GM21447 (cell line): ENCODE measurements at regions not wholly inside any gene's neighbourhood (a gene's known extent, or its start where the extent isn't known, plus 50 kb on each side); places are given as distances from the start of the nearest gene placed in this dataset.

ENCODE experiments used
- ATAC-seq: cut with Tn5 transposase; IDR thresholded peaks from one replicate; pipeline ENCODE4 v1.9.1; 2021; ENCODE audit not compliant: unreplicated experiment

DNA sequence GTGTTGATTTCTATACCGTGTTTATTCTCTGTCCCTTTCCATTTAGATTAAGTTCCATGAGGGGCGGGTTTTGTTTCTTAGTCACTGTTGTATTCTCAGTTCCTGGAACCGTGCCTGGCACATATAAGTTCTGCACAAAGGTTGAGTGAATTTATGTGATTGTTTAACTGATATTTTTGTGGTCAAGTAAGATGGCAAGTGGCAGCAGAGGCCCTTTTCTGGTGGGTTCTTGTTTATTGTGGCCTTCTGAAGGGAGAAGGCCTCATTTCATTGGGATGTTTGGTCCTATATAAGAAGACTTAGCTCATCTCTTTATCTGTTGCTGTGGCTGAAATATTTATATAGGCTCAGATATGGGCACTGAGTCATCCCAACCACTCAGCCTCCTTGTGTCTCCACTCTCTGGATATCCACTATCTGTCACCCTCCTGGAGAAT lies 262.5 kb downstream of the PSAT1 start:
- no peak for ATAC-seq

DNA sequence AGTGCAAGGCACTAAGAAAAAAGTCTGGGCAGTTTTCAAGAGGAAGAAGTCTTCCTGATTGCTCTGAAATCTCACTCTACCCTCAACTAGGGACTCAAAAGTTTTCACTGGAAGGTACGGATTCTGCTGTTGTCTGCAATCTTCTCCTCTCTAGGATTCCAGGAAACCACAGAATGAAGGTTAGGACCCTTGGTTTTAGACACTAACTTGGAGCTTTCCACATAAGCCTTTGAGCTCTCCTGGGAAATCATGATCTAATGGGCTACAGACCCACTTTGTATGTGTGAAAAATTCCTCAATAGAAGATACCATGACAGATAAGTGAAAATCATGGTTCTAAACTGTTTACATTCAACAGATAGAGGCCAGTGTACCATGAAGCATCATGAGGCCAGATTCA lies 265.1 kb downstream of the PSAT1 start:
- ATAC-seq = no peak

DNA sequence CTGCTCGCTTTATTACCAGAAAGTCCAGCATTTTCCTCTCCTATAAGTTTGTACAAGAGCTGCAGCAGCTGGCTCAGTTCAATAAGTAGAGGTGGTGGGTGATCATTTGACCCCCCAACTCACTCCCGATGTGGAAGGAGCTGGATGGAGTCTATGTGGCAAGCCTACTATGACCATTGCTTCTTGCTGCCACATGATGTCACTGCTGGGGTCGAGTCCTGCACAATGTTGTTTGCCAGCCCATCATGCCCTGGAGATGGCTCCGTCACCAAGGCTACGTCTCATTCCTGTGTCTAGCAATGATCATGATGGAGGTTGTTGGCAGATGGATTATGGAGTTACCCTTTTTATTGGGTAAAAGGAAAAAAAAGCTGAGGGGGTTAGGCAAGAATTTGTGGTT lies 266.3 kb downstream of the PSAT1 start:
- no peak for ATAC-seq

GRCh38 chr9:78565481-78565880 lies 268.6 kb downstream of the PSAT1 start:
- ATAC-seq = no peak

DNA sequence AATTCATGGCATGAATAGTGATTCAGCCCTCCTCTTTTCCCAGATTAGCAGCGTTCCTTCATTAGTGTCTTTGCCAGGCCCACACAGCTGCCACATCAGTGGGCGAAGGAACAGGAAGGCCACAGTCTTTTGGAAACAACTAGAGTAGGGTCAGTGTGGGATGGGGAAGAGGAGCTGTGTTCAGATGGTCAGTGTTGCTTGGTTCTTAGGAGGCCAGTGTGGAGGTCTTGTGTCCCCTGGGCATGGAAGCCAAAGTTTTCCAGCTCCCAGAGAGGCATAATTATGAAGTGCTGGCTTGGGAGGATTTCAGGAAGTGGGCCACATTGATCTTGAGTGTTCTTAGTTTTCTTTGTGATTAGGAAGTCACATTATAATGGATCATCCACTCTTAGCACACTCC lies 269.6 kb downstream of the PSAT1 start:
- ATAC-seq = no peak

- ATAC-seq = no peak
Measured at GRCh38 chr9:78566948-78567675, 270.2 kb downstream of the PSAT1 start.

DNA sequence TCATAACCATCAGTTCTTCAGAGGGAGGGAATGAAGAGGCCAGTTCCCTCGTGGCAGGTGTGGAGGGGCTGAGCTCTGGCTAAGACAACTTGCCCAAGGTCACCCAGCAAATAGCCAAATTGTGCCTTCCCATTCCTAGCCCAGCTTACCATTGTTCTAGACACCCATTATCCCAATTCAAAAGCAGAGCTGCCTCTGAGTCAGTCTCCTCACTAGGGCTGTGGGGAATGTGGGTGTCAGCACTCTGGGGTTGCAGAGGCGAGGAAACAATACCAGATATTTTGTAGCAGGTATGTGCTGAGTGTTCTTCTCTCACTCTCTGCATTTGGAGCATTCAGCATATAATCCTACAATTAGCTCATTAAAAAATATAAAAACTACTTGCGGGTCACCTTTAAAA lies 270.8 kb downstream of the PSAT1 start:
- no peak for ATAC-seq

GRCh38 chr9:78568774-78569173 lies 271.8 kb downstream of the PSAT1 start:
- ATAC-seq = no peak

- ATAC-seq = no peak
Measured at GRCh38 chr9:78572266-78572665, 275.3 kb downstream of the PSAT1 start.

- no peak for ATAC-seq
Measured at GRCh38 chr9:78573205-78573604, 276.3 kb downstream of the PSAT1 start.

- ATAC-seq = no peak
Measured at GRCh38 chr9:78573669-78574068, 276.7 kb downstream of the PSAT1 start.

DNA sequence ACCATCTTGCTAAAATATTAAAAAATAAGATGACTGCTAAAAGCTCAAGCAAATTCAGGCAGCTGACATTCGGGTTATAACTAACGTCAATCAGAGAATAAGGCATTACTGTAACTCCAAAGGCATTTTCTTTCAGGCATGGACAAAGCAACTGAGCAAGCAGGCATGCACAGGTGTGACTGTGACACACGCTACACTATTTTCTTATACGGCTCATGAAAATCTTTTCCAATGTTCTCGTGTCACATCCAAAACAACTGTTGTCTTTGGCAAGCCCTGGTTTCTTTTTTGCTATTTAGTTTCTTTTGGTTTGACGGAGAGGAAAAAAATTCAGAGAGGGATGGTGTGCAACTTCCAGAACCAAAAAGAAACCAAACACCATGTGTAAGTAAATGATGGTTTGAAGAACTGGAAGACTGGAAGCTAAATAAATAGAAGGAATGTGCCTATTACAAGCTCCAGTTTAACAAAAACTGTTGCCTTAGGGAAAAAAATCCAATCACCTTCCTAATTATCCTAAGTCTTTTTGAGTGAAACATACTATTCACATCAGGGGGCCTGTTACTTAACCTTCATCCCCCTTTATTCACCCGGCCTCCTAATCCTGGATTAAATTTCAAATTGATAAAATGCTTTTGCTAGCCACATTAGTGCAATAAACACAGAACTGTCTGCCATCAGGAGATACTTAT lies 277.6 kb downstream of the PSAT1 start:
- no peak for ATAC-seq

GRCh38 chr9:78575081-78575480 lies 278.2 kb downstream of the PSAT1 start:
- no peak for ATAC-seq

- ATAC-seq = no peak
Measured at GRCh38 chr9:78575771-78576170, 278.8 kb downstream of the PSAT1 start.

- ATAC-seq = no peak
Measured at GRCh38 chr9:78577156-78577906, 280.4 kb downstream of the PSAT1 start.

DNA sequence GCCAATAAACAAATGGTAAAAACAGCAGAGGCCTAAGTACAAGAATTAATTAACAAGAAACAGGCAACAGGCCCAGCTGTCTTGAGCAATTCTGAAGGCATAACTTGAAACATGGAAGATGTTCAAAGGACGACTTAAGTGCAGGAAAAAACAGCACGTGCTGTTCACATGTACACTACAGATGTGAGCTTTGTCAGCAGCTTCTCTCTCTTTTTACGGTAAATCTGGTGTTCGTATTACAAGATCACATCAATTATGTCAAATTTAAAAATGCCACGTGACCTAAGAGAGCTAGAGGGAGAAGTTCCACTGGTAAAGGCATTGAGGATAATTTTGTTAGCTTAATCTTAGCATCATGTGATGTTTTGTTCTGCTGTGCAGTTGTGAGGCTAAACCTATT lies 281.1 kb downstream of the PSAT1 start:
- no peak for ATAC-seq

DNA sequence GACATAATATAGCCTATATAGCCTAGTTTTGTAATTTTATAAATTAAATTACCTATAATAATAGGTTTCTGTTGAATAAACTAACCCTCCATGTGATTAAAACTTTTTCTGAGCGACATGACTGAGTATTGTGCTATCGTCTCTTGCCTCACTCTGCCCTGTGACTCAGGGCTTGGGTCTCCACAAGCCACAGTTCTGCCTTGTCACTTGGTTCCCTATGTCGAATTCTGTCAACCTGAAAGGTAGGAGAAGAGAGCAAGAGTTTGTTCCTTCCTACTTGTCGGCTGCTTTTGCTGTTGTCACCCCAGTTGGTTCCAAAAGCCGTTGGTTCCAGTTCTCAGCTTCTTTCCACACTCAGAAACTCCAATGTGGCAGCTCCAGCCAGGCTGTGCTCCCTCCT lies 285.9 kb downstream of the PSAT1 start:
- no peak for ATAC-seq

- ATAC-seq = no peak
Measured at GRCh38 chr9:78584589-78584988, 287.7 kb downstream of the PSAT1 start.

DNA sequence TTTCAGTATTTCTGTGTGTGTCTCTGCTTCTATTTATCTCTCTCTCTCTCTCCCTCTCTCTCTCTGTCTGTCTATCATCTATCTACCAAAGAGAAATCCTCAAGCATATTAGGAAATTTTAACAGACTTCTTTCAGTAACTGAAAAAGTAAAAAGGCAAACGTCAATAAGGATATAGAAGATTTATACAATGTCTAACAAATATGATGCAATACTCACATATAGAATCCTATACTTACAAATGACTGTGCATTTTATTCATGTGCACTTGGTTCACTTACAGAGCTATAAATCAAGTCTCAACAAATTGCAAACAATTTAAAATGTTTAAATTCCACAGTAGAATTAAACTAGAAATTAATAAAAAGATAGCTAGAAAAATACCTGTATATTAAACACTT lies 289.0 kb downstream of the PSAT1 start:
- ATAC-seq = no peak

DNA sequence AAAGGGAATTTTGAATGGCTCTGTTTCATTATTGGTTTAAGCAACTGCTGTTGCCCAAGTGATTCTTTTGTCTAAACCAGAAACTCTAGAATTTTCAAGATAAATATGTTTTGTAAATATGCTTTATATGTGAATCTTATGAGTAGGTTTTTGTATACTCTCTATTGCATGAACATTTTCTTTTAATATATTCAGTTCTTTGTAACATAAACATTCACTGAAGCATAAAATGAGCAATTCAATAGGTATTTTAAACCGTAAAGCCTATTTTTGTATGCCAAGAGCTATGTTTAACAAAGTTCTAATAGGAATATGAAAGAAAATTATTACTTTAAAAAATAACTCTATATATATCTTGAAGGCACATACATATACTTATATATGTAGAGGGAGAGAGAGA lies 293.1 kb downstream of the PSAT1 start:
- no peak for ATAC-seq

GRCh38 chr9:78592811-78593210 lies 295.9 kb downstream of the PSAT1 start:
- ATAC-seq = no peak
